GM12878 (cell line): ENCODE measurements at regions not wholly inside any gene's neighbourhood (a gene's known extent, or its start where the extent isn't known, plus 50 kb on each side); places are given as distances from the start of the nearest gene placed in this dataset.

Experiments used
- ATAC-seq: fragments of 200-7000 bp; cut with Tn5 transposase; 3 replicates; pipeline ENCODE4 v1.9.1; 2020; ENCODE audit warnings: mild to moderate bottlenecking, moderate library complexity
- BruUV-seq: library from RNA; stranded (reverse); fragments of 400-500 nt; replicated peaks from 2 replicates; lab custom pipeline; 2021; lab: Mats Ljungman, UMichigan
- CTCF ChIA-PET: fragments of 300-600 bp; sonication (Branson Sonifier 250); formaldehyde crosslinking; extraction: SDS; loops from one replicate; lab custom pipeline; 2021; ENCODE audit warnings: inconsistent platforms; lab: Yijun Ruan, JAX
- POLR2A ChIA-PET: fragments of 350-600 bp; formaldehyde crosslinking; extraction: SDS; loops from one replicate; lab custom pipeline; 2021; ENCODE audit warnings: inconsistent platforms; lab: Charles Lee
- RAD21 ChIA-PET: fragments of 300-600 bp; sonication (Branson Sonifier 250); formaldehyde crosslinking; loops from one replicate; lab custom pipeline; 2023; ENCODE audit warnings: antibody characterized with exemption; ENCODE audit not compliant: unreplicated experiment; lab: Charles Lee
- SMC1A ChIA-PET: fragments of 300-600 bp; sonication (Branson Sonifier 250); formaldehyde crosslinking; loops from one replicate; lab custom pipeline; 2023; ENCODE audit not compliant: unreplicated experiment, uncharacterized antibody; lab: Charles Lee
- DNase-seq: peaks from one replicate; pipeline ENCODE4 v3.0.0-alpha.2; 2011; ENCODE audit warnings: low read depth, low spot score
- FAIRE-seq: peaks from 3 replicates; lab custom pipeline; 2011; peaks lifted over from hg19 to GRCh38; lab: Jason Lieb, UNC
- H2AFZ ChIP-seq: 2 replicates; pipeline ENCODE4 v1.6.0; 2011; ENCODE audit warnings: low read depth, low read length, control low read depth; ENCODE audit not compliant: control insufficient read depth
- H3K27ac ChIP-seq: 2 replicates; pipeline ENCODE4 v1.5.1; 2011; ENCODE audit warnings: control low read depth; ENCODE audit not compliant: control insufficient read depth, insufficient read depth
- H3K27me3 ChIP-seq, 2 experiments: replicated peaks in 1 of 2; 2 replicates each; pipeline versions ENCODE4 v1.6.0 to v1.6.1; 2011; ENCODE audit warnings: low read length in 1 of 2; ENCODE audit not compliant: control insufficient read depth in 2 of 2, insufficient read depth in 2 of 2
- H3K36me3 ChIP-seq, 2 experiments: 2 replicates each; pipeline ENCODE4 v1.5.1; 2011; ENCODE audit warnings: low read length in 1 of 2; ENCODE audit not compliant: control insufficient read depth in 2 of 2, insufficient read depth in 2 of 2
- H3K4me1 ChIP-seq: 2 replicates; pipeline ENCODE4 v1.6.1; 2011; ENCODE audit warnings: mild to moderate bottlenecking, low read length, moderate library complexity, mixed read lengths; ENCODE audit not compliant: control insufficient read depth, insufficient read depth
- H3K4me2 ChIP-seq: 2 replicates; pipeline ENCODE4 v1.6.0; 2011; ENCODE audit warnings: control low read depth; ENCODE audit not compliant: control insufficient read depth, insufficient read depth
- H3K4me3 ChIP-seq: fragments of 200-600 bp; sonication (generic); 2 replicates; pipeline ENCODE4 v1.5.1; 2016
- H3K79me2 ChIP-seq: 2 replicates; pipeline ENCODE4 v1.6.0; 2011; ENCODE audit warnings: low read length; ENCODE audit not compliant: control insufficient read depth, insufficient read depth
- H3K9ac ChIP-seq: 2 replicates; pipeline ENCODE4 v1.8.0; 2011; ENCODE audit warnings: low read length, control low read depth, mixed read lengths; ENCODE audit not compliant: control insufficient read depth, insufficient read depth
- H3K9me3 ChIP-seq: replicated peaks from 3 replicates; pipeline ENCODE4 v1.5.1; 2011; ENCODE audit warnings: mild to moderate bottlenecking, low read length; ENCODE audit not compliant: control insufficient read depth, insufficient read depth
- H4K20me1 ChIP-seq: 2 replicates; pipeline ENCODE4 v1.6.0; 2011; ENCODE audit not compliant: control insufficient read depth, insufficient read depth
- HCFC1 ChIP-seq: fragments of 150-350 bp; IDR thresholded peaks from 2 replicates; pipeline ENCODE4 v1.6.1; 2014; ENCODE audit warnings: low read length
- IRF4 ChIP-seq: IDR thresholded peaks from 2 replicates; pipeline ENCODE4 v1.6.1; 2011; ENCODE audit warnings: low read depth, low read length
- MTA2 ChIP-seq: fragments of 450-650 bp; IDR thresholded peaks from 2 replicates; pipeline ENCODE4 v1.6.1; 2016; ENCODE audit warnings: low read depth, mild to moderate bottlenecking, moderate library complexity
- MTA3 ChIP-seq: IDR thresholded peaks from 2 replicates; pipeline ENCODE4 v1.6.1; 2012; ENCODE audit warnings: low read length, inconsistent platforms, borderline replicate concordance
- MYC ChIP-seq: IDR thresholded peaks from 2 replicates; pipeline ENCODE4 v1.6.1; 2011; ENCODE audit warnings: mild to moderate bottlenecking, low read length, moderate library complexity, inconsistent platforms; ENCODE audit not compliant: insufficient read depth, insufficient replicate concordance, insufficient read length, severe bottlenecking
- NFXL1 ChIP-seq: fragments of 450-650 bp; IDR thresholded peaks from 2 replicates; pipeline ENCODE4 v1.6.1; 2017; ENCODE audit warnings: antibody characterized with exemption, mild to moderate bottlenecking, borderline replicate concordance
- NFYA ChIP-seq: IDR thresholded peaks from 2 replicates; pipeline ENCODE4 v1.6.1; 2011; ENCODE audit warnings: low read depth, mild to moderate bottlenecking, low read length, improper control_type of control experiment, borderline replicate concordance
- RELB ChIP-seq: fragments of 450-650 bp; IDR thresholded peaks from 2 replicates; pipeline ENCODE4 v1.6.1; 2017; ENCODE audit warnings: low read depth, mild to moderate bottlenecking, moderate library complexity
- REST ChIP-seq: IDR thresholded peaks from 2 replicates; pipeline ENCODE4 v1.6.1; 2012; ENCODE audit warnings: mild to moderate bottlenecking, low read depth, low read length
- SUZ12 ChIP-seq: fragments of 200-600 bp; sonication (generic); IDR thresholded peaks from one replicate; pipeline ENCODE4 v1.6.1; 2018; ENCODE audit warnings: antibody characterized with exemption, mild to moderate bottlenecking; ENCODE audit not compliant: unreplicated experiment
- TCF7 ChIP-seq: IDR thresholded peaks from 2 replicates; pipeline ENCODE4 v1.6.1; 2014; ENCODE audit warnings: antibody characterized with exemption, borderline replicate concordance
- ZNF384 ChIP-seq: IDR thresholded peaks from 2 replicates; pipeline ENCODE4 v1.6.1; 2012; ENCODE audit warnings: low read depth, mild to moderate bottlenecking, low read length, improper control_type of control experiment, borderline replicate concordance
- ZNF622 ChIP-seq: fragments of 450-650 bp; IDR thresholded peaks from 2 replicates; pipeline ENCODE4 v1.6.1; 2017; ENCODE audit warnings: mild to moderate bottlenecking, inconsistent platforms
- ZSCAN29 ChIP-seq: fragments of 450-650 bp; IDR thresholded peaks from 2 replicates; pipeline ENCODE4 v1.6.1; 2017; ENCODE audit warnings: mild to moderate bottlenecking, moderate library complexity
- WGBS: methylation state at CpG from one replicate; pipeline ENCODE4 v1.1.6; 2016; ENCODE audit warnings: low lambda C conversion rate; ENCODE audit not compliant: insufficient replicate concordance, insufficient coverage; ENCODE audit errors: missing lambda C conversion rate; 5-methylcytosine and 5-hydroxymethylcytosine counted together
- in situ Hi-C: fragments of 300-500 bp; cut with MboI; formaldehyde crosslinking; loops from 9 replicates; pipeline ENCODE4 v1.14.3; 2018; ENCODE audit warnings: mixed read lengths
- intact Hi-C: fragments of 100-400 bp; cut with micrococcal nuclease; formaldehyde crosslinking; loops from one replicate; pipeline ENCODE4 v1.14.2; 2022; ENCODE audit not compliant: unreplicated experiment
- TF ChIP-seq, protein P1 (sequence below): fragments of 450-650 bp; formaldehyde crosslinking; IDR thresholded peaks from 2 replicates; pipeline ENCODE4 v1.4.0; 2020; ENCODE audit warnings: mild to moderate bottlenecking, moderate library complexity
- TF ChIP-seq, protein P2 (sequence below): IDR thresholded peaks from 2 replicates; pipeline ENCODE4 v1.6.1; 2011; ENCODE audit warnings: low read depth, low read length, improper control_type of control experiment, borderline replicate concordance

- DNase-seq (no peak), ATAC-seq (no peak), FAIRE-seq (no peak)
- Histone ChIP-seq H3K9me3 (no peaks in the 10 kb centered on the region), H3K27me3 (no peaks in the 10 kb centered on the region), H3K36me3 (no peaks in the 10 kb centered on the region), H3K4me2 (no peak overlapping the region), H3K4me3 (no peak overlapping the region), H3K4me1 (no peaks in the 10 kb centered on the region), H4K20me1 (no peaks in the 10 kb centered on the region), H3K27ac (no peak overlapping the region), H3K9ac (no peak overlapping the region), H2AFZ (no peak overlapping the region), H3K79me2 (no peaks in the 10 kb centered on the region)
- ChIA-PET RAD21 (no interaction called here), SMC1A (interaction anchor here (1.0 kb wide), 1 partner anchor 105 kb away, joined by 3 read pairs; no protein-coding TSS in a partner anchor), POLR2A (no interaction called here), CTCF (no interaction called here)
- no TSS peak for BruUV-seq
- intact Hi-C loops = no loop called here
- 12% methylated on average over 4 of the region's 4 CpGs for whole genome bisulfite sequencing
- in situ Hi-C loops = no loop called here
- TF ChIP-seq TCF7 = no peak
- TF ChIP-seq MTA3 = no peak
- TF ChIP-seq, protein P1, sequence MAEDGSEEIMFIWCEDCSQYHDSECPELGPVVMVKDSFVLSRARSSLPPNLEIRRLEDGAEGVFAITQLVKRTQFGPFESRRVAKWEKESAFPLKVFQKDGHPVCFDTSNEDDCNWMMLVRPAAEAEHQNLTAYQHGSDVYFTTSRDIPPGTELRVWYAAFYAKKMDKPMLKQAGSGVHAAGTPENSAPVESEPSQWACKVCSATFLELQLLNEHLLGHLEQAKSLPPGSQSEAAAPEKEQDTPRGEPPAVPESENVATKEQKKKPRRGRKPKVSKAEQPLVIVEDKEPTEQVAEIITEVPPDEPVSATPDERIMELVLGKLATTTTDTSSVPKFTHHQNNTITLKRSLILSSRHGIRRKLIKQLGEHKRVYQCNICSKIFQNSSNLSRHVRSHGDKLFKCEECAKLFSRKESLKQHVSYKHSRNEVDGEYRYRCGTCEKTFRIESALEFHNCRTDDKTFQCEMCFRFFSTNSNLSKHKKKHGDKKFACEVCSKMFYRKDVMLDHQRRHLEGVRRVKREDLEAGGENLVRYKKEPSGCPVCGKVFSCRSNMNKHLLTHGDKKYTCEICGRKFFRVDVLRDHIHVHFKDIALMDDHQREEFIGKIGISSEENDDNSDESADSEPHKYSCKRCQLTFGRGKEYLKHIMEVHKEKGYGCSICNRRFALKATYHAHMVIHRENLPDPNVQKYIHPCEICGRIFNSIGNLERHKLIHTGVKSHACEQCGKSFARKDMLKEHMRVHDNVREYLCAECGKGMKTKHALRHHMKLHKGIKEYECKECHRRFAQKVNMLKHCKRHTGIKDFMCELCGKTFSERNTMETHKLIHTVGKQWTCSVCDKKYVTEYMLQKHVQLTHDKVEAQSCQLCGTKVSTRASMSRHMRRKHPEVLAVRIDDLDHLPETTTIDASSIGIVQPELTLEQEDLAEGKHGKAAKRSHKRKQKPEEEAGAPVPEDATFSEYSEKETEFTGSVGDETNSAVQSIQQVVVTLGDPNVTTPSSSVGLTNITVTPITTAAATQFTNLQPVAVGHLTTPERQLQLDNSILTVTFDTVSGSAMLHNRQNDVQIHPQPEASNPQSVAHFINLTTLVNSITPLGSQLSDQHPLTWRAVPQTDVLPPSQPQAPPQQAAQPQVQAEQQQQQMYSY (CRISPR knock-in tag) = no peak
- TF ChIP-seq SUZ12 = no peak
- TF ChIP-seq ZNF384 = no peak
- TF ChIP-seq, protein P2, sequence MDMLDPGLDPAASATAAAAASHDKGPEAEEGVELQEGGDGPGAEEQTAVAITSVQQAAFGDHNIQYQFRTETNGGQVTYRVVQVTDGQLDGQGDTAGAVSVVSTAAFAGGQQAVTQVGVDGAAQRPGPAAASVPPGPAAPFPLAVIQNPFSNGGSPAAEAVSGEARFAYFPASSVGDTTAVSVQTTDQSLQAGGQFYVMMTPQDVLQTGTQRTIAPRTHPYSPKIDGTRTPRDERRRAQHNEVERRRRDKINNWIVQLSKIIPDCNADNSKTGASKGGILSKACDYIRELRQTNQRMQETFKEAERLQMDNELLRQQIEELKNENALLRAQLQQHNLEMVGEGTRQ = no peak
- TF ChIP-seq NFYA = no peak
- TF ChIP-seq HCFC1 = no peak
- TF ChIP-seq RELB = no peak
- no peak for TF ChIP-seq MTA2
- TF ChIP-seq MYC = no peak
- TF ChIP-seq NFXL1 = no peak
- no peak for TF ChIP-seq IRF4
- TF ChIP-seq REST = no peak
- TF ChIP-seq ZSCAN29 = no peak
- no peak for TF ChIP-seq ZNF622
Observed at GRCh38 chr9:26548781-26549290, 343.8 kb downstream of the CAAP1 start.
